ENCODE measurements at regions not wholly inside any gene's neighbourhood (a gene's known extent, or its start where the extent isn't known, plus 50 kb on each side); places are given as distances from the start of the nearest gene placed in this dataset.

DNA sequence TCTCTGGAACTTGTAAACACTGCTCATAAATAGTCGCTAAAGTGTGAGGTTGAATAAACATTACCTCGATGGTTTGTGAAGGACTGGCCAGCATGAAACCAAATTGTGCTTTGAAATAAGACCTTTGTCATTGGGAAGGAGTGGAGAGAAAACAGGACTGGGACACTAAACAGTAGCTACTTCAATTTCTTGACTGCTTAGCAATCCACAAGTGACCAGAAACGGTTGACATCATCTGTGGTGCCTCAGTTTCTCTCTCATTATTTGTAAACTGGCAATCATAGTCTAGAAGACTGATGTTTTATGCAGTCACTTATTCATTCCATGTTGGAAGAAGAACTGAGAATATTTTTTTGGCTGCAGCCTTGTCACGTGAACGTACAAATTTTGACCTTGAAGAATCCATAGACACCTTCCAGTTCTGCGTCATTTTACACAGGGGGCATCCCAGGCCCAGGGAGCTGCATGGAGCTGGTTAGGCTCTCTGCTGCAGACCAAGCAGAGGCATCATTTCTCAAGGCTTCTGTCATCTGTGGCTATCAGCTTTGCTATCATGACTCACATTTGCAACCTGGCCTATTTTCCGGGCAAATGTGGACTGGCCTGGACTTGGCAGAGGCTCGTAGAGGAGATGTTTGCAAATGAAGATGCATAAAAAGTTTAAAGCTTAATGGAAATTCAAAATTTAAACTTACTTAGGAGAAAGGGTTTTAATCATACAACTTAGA is 391.8 kb downstream of the FGF9 start:
- no peak for DNase-seq

DNA sequence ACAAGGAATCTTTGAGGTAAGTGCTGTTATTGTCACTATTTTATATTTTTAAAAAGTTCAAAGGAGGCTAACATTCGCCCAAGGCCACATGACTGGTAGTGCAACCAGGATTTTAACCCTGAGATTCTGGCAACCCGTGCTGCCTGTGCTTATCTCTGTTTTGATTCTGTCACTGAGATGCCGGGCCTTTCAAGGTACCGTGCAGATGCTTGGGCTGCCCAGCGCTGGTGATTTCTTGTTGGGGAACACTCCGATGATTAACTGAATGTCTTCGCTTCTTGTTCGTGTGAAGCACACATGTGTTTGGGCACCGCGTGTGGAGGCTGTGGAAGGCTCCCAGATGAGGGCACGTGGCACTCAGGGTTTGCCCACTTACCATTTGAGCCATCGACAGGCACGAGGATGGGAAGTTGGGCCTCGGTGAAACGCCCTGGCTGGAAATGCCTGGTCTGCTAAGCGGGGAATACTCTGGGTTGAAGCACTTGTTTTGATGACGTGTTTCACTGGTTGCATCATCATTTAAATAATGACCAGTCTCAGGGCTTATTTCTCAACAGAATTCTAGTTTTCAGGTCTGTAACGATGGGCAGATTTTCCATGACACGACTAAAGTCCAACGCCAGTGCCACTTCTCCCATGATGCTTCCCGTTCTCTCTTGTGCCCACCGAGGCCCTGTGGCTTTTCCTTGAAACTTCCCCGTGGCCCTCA is 392.7 kb downstream of the FGF9 start:
- no peak for DNase-seq

DNA sequence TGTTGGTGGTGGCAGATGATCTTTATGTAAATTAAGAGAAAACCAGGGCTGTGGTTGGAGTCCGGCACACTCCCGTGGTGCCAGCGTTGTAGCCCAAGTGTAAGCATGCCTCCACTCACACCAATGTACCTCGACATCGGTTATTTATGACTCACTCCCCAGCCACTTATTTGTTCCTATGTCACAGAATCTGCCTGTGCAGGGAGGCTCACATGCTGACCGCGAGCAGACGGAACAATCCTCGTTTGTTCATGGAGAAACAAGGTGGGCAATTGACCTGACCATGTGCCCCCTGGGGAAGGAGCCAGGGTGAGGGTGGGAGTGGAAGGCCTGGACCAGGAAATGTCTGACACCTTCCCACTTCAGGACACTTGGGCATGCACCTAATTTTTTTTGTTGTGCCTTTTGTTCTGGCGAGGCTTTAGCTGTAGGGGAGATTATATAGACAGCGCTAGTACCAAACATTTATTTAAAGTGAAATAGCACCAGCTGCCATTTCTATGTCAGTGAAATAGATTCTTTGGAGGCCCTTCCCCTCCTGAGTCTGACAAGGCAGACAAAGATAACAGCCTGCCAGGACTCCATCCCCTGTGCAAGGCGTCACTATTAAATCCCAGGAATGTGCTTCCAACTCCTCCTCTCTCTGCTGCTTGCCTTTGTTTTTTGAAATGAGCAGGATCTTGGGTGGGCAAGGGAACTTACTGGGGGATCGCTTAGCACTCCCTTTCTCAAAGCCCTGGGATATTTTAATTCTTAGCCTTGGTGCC is 394.2 kb downstream of the FGF9 start:
- DNase-seq, result no peak

DNA sequence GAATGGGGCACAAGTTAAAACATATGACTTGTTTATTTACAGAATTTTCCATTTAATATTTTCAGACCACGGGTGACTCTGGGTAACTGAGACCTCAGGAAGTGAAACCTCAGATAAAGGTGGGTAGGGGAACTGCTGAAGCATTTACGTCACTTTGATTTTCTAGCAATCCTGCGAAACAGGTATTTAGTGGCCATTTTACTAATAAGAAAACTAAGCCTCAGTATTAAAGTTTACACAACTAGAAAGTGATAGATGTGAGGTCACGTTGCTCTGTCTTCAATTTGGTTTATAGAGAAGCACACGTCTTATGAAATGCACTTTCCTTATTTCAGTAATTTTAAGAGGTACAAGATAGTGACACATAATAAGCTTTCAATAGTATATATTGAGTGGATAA is 402.8 kb downstream of the FGF9 start:
- DNase-seq, result no peak

DNA sequence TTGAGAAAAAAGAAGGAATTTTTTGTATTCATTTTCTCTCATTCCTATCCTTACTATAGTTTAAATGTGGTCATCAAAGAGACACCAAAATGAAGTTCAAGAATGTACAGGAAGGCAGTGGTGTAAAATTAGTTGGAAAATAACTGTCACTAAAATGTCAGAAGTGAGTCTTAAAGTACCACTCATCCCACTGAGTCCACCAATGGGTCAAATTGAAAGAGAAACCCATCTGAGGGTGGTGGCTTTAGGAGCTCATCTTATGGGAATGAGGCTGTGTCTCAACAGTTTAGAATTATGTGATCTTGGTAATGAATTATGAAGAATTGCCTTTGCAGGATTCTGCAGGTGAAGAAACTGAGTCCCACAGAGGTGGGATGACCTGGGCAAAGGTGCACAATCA is 403.5 kb downstream of the FGF9 start:
- no peak for DNase-seq

DNA sequence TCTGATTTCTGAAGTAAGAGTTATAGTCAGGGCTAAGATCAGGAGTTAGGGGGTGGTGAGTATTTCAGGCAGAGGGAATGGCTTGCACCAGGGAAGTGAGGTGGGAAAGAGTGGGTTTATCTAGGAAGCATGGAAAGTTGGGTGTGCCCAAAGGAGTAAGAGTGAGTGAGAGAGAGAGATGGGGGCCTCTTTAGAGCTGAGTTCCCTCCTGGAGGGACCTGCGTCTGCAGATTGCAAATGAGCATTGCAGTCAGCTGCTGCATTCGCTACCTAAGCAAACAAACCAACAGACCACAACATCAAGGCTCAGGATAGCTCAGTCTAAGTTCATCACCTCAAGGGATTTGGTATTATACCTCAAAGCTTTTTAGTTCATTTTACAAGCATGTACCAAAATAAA is 405.8 kb downstream of the FGF9 start:
- no peak for DNase-seq

DNA sequence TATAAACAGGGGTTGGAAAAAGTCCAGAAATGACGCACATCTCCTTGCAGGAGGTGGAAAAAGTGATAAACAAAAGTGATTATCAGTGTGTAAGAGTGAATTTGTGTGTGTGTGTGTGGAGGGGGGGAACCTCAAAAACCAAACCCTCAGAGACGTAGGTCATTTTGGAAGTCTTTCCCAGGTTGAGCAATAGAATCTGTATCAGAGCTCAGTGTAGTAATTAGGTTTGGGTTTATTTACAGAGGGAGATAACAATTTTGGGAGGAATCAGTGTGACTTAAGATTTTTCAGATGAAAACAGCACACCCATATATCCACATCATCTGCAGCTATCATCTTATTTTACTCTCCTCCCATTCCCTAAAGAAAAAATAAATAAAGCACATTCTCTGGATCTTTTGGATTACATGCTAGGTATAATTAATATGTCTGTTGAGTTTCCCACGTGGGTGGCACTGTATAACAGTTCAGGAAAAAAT is 406.4 kb downstream of the FGF9 start:
- DNase-seq, result no peak

DNA sequence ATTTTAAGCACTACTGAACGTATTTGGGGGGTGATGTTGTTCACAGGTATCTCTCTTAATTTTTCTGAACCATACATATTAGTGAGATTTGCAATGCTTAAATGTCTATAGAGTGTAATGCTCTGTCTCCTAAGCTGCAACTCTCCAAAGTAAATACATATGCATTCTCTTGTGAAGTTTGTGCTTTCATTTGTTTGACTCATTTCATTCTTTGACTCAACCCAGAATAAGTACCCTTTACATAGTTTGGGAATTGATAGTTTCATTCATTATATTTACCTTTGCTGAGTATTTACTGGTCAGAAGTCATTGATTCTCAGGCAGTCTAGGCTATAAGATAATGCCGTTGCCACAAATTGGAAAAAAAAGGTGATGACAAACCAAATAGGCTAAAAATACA is 406.9 kb downstream of the FGF9 start:
- DNase-seq, result no peak

DNA sequence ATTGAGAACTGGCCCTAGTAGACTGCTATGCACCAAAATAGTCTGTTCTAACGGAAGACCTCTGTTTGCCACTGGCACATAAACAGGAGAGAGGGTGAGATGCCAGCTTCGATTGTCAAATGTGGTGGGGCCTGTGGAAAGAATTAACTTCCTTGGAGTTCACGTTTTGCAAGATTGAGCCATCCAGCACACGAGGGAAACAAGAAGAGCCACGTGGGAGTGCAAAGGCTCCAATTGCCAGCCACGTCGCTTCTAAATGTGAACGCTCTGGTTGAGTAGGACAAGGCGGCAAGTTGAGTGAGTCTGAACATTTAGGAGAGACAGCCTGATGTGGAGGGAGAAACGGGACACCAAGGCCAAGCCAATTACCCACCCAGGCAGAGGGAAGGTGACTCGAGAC is 409.1 kb downstream of the FGF9 start:
- no peak for DNase-seq

DNA sequence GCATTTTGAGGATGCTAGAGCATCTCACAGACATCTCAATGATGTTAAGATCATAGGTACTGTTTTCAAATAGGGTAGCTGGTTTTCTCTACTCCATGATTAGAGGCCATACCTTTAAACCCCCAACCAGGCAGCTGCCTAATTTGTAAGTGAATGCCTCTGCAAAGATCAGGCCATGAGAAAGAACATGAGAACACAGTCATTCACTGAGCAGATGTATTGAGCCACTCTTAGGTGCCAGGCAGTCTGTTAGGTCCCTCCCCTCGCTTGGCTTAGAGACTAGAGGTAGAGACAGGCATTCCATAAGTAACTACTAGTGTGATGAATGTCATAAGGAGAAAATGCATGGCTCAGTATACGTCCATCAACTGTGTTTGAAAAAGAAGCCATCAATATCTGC is 410.0 kb downstream of the FGF9 start:
- no peak for DNase-seq

DNA sequence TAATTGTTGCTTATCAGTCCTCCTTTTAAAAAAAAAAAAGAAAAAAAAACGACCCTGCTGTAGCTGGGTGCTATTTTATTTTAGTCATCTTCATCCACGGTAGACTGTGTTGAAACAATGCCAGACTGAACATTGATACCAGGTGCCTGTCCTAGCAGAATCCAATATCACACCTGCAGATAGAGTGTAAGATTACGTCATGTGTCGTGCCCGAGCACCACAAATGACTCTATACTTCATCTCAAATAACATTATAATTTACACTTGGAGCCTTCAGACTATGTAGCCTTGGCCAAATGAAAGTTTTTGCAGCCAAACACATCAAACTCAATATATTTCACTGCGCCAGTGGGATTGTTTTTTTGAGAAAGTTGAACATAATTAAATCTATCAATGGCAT is 410.6 kb downstream of the FGF9 start:
- no peak for DNase-seq

DNA sequence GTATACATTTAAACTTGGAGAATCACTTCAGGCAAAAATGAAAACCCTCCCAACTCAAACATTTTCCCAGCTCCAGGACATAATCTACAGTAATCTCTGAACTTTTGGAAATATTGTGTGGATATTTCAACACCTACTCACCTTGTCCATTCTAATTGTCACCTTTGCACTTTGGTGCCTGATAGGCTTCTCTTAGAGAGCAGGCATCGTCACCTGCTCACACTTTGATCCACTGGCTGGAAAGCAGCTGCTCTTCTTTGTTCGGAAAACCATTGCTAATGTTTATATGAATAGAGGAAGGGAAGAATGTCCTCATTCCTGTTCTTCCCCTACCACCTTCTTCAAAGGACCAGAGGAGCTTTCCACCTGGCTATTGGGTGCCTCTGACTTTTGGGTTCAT is 411.2 kb downstream of the FGF9 start:
- DNase-seq, result no peak

DNA sequence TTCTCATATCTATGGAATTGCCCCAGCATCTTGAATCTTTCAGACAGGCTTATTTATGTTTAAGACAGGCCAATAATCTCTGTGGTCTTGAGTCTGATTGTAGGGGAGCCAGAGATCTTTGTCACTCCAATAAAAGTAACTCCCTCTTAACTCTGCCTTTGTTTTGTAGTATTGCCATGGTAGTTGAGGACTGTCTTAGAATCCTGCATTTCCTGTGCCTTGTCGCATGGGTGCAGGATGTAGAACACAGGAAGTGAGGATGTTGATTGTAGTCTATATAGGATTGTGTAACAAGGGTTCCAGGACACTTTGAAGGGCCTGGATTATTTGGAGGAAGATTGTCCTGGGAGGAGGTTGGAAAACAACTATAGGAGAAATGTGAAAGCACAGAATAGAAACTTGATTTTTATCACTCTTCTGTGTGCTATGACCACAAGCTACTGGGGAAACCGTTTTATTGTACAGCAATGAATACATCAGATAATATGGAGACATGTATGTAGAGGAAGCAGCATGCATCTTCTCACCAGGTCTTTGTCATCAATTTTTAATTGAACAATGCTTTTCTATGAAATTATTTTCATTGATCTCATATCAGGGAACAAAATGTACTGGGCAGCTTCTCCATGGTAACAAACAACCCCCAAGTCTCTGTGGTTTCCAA is 411.7 kb downstream of the FGF9 start:
- DNase-seq, result no peak

DNA sequence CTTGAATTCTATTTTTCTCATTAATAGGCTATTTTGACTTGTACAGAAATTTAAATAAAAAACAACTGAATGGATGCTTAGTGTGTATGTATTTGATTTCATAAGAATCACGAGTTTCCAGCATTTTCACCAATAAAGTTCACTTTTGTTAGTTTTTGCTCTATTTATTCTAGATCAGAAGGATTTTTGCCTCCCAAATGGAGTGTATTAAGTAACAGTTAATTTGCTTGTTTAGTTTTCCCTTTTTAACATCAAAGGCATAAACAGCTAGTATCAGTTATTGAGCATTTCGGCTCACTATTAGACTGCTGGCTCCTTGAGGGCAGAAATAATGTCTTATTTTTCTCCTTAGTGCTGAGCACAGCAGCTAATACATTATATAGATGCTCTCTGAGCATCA is 414.1 kb downstream of the FGF9 start:
- no peak for DNase-seq

DNA sequence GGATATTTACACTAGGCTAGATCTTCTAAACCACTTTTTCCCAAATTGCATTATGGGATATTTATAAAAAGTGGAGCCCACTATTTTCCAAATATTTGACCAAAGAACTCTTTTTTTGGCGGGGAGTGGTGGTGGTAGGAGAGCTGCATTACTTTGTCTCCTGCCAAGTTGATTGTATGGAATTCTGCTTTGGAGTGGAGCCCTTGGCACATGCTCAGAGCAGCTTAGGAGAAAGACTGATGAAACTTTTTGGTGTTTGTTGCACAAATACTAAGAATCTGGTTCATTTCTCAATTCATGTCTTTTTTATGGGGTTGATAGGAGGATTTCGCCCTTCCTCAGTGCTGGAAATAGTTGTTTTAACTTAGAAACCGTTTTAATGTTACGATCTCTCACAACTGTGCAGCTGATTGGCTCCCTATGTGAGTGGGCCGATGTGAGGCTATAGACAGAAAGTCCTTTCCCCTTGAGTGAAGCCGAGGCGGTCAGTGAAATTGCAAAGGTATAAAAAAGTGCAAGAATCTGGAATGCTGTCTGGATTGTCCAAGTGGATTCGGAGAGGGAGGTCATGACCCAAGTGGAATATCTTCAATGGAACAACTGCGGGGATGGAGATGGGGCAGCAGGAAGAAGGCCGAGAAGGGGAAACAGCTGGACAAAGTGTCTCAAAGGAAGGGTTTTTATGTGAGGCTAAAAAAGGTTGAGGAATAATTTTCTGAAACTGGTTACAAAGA is 415.9 kb downstream of the FGF9 start:
- DNase-seq, result no peak

DNA sequence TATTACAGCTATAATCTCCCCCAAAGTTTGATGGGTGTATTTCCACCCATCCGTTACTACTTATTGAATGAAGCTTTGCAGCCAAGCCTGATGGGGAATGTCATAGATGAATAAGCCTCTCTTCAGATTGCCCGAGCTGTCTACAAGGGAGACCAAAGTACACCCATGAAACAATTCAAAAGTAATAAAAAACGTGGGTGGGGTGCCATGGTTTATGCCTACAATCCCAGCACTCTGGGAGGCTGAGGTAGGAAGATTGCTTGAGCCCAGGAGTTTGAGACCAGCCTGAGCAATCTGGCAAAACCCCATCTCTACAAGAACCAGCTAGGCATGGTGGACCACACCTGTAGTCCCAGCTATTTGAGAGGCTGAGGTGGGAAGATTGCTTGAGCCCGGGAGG is 419.2 kb downstream of the FGF9 start:
- DNase-seq, result no peak

DNA sequence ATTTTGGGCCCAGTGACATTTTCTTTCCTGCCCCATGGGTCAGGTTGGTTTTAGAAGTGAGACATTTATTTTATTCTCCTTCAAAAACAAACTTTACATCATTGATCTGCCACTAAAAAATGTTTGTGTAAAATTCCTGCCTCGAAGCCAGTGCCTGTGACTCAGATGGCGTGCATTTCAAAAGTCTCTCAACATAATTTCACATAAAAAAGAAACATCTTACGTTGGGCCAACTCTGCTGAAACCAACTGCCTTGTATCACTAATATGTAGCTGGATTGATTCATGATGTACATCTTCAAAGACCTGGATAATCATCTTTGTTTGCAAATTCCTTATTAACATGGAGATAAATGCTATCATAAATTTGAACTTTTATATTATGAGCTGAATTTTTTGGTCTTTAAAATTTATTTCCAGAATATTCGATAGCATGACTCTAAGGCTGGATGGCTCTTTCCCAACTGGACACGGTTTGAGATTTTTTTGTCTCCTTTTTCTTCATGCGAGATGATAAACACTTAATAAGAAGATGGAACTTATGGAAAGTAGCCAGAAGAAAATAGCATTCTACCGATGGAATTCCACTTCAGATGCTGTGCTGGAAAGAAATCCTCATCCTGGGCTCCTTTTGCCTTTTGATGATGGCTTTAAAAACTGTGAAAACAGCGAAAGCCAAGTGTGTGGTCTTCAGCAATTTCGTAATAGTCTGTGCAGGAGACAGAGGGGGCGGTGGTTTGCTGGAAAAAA is 420.5 kb downstream of the FGF9 start:
- no peak for DNase-seq

DNA sequence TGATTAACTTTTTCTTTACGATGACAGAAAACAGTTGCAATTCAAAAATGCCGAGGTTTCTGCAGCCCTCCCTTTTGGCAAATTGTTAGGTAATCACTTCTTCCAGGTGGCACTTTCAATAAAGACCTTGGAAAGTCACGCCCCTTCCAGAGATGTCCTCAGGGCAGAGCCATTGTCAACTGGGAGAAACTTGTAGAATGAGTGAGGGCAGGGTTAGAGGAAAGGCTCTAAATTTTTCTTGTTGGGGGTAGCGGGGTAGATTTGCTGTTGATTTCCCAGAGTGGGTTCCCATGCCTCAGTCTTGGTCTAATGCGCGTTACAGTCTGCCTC is 421.1 kb downstream of the FGF9 start:
- DNase-seq, result no peak

DNA sequence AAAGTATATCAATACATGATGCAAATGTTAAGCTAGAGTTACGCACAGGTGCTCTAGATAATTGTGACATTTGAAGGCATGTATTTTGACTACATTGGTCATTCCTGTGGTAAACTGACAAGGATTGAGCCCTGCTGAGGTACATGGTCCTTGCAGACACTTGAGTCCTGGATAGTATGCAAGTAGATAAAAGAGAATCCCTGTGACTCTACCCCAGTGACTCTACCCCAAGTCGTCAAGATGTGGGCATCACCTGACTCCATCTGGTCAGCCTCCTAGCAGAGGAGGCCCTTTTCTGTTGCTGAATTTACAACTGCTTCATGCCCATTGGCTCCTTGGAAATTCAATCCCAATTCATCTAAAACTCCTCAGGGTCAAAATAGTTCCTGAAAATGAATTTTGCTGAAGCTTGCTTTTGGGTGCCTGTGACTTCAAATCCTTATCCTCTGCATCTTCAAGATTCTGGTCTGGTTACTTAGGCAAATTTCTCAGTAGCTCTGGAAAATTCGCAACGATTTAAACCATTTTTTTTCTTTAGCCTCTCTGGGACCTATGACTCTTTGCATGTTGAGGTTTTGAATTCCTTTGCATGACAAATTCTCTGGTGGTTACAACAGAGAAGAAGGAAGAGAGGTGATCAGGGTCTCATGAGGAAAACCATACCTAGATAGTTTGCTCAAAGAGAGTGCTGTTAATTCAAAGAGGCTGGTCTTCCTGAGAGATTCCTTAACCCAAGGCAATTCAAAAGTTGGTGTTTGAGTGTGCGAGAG is 422.1 kb downstream of the FGF9 start:
- no peak for DNase-seq

DNA sequence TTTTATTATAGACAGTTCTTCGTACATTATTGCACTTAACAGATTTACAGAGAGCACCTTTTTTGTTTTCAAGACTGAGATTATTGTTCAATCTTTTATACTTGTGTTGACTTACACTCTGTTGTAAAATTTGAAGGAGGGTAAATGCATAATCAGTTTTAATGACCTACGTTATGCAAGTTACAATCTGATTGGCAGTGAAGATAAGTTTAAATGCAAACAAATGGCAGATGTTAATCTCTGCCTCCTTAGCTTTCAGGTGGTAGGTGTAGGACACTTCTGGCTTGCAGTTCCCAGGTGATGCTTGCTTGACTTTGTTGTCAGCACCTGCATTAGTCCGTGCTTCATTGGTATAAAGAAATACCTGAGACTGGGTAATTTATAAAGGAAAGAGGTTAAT is 424.9 kb downstream of the FGF9 start:
- DNase-seq, result no peak

DNA sequence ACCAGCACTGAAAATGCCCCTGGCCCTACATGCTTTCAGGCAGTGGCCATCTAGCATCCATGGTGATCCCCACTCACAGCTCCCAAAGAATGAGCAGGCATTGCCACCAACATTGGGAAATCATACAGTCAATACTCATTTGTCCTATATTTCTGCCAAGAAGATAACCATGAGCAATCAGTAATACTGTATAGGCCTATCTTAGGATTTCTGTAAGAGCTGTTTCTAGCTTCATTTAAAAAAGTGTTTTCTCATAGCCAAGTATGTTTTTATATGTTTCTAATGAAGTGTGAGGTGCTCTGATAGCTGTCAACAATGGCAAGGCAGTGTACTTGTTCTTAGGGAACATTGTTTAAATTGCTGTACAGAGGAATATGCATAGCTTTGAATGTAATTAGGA is 428.7 kb downstream of the FGF9 start:
- DNase-seq, result no peak
